ENCODE measurements at regions not wholly inside any gene's neighbourhood (a gene's known extent, or its start where the extent isn't known, plus 50 kb on each side); places are given as distances from the start of the nearest gene placed in this dataset.

GRCh38 chr20:50311308-50312001 is 120.8 kb downstream of the CEBPB start:
- no peak for DNase-seq

- no peak for DNase-seq
Measured at GRCh38 chr20:50312002-50312681, 121.5 kb downstream of the CEBPB start.

GRCh38 chr20:50312682-50313521 is 122.3 kb downstream of the CEBPB start:
- DNase-seq = no peak

- DNase-seq = no peak
Measured at GRCh38 chr20:50313522-50313820, 122.8 kb downstream of the CEBPB start.

- DNase-seq = no peak
Measured at GRCh38 chr20:50313827-50314677, 123.4 kb downstream of the CEBPB start.

GRCh38 chr20:50314678-50315335 is 124.2 kb downstream of the CEBPB start:
- no peak for DNase-seq

- DNase-seq = no peak
Measured at GRCh38 chr20:50315586-50316551, 125.2 kb downstream of the CEBPB start.

GRCh38 chr20:50317116-50317515 is 126.5 kb downstream of the CEBPB start:
- DNase-seq = no peak

- DNase-seq = no peak
Measured at GRCh38 chr20:50317609-50318008, 127.0 kb downstream of the CEBPB start.

GRCh38 chr20:50318710-50319109 is 128.1 kb downstream of the CEBPB start:
- DNase-seq = no peak

GRCh38 chr20:50320005-50320900 is 129.6 kb downstream of the CEBPB start:
- no peak for DNase-seq

GRCh38 chr20:50320901-50321796 is 130.5 kb downstream of the CEBPB start:
- peak in 1 of 58 donors; percentile 15 for DNase-seq

- no peak for DNase-seq
Measured at GRCh38 chr20:50321797-50322480, 131.3 kb downstream of the CEBPB start.

- DNase-seq = no peak
Measured at GRCh38 chr20:50322703-50323131, 132.1 kb downstream of the CEBPB start.

GRCh38 chr20:50323209-50323608 is 132.6 kb downstream of the CEBPB start:
- no peak for DNase-seq
